Coronary artery (tissue), 2 donors: ENCODE measurements at regions not wholly inside any gene's neighbourhood (a gene's known extent, or its start where the extent isn't known, plus 50 kb on each side); places are given as distances from the start of the nearest gene placed in this dataset.

Source experiments
- DNase-seq: peaks from one replicate; pipeline ENCODE4 v3.0.0-alpha.2; 2017; ENCODE audit warnings: low spot score
- H3K27ac ChIP-seq, 2 donors: fragments of 200-600 bp; sonication (generic); one replicate each; pipeline ENCODE4 v1.5.1; 2016 to 2019
- H3K4me3 ChIP-seq: fragments of 200-600 bp; sonication (generic); 2 replicates; pipeline ENCODE4 v1.5.1; 2016; ENCODE audit warnings: mild to moderate bottlenecking, moderate library complexity
- CTCF ChIP-seq: fragments of 200-600 bp; sonication (generic); IDR thresholded peaks from one replicate; pipeline ENCODE4 v1.5.1; 2019; ENCODE audit warnings: antibody characterized with exemption

DNA sequence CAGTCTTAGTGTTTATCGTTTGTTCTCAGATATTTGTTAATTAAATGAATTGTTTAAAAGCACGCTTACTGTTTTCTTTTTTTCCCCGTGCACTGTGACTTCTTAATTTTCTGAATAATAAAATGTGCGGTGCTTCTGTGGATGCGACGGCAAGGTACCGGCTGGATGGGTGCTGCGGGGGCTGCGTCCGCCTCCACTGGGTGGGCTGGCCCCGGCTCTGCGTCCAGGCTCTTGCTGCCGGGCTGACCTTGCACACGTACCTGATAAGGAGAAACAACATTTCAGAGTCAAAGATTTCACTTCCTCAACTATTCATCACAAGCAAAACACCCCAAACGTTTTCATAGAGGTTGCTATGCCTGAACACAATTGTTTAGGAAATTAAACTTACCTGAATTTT, 404.0 kb upstream of the IRX1 start:
- DNase-seq = no peak
- TF ChIP-seq CTCF = no peak
- Histone ChIP-seq H3K27ac (no peak overlapping the region), H3K4me3 (no peak overlapping the region)

DNA sequence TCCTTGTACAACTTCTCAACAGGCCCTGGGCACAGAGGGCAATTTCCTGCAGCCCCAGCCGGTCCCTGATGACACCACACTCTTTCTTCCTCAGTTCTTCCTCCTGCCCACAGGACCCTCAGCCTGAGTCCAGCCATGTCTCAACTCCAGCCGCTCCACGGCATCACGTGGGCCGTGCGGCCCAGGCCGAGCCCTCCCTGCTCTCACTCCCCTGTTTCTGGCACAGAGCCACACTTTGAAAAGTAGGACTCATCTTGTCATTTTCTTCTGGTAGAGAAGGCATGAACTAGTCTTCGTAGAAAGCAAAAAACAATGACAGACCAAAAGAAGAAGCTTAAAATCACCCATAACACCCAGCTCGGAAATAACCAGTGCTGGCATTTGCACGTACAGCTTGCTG, 404.7 kb upstream of the IRX1 start:
- DNase-seq = no peak
- Histone ChIP-seq H3K4me3 (no peak overlapping the region), H3K27ac (no peak overlapping the region)
- no peak for TF ChIP-seq CTCF

- no peak overlapping the region for H3K4me3 ChIP-seq
- DNase-seq = no peak
- no peak overlapping the region for H3K27ac ChIP-seq
- TF ChIP-seq CTCF = no peak
These were observed 405.2 kb upstream of the IRX1 start for GRCh38 chr5:3190433-3190832.

DNA sequence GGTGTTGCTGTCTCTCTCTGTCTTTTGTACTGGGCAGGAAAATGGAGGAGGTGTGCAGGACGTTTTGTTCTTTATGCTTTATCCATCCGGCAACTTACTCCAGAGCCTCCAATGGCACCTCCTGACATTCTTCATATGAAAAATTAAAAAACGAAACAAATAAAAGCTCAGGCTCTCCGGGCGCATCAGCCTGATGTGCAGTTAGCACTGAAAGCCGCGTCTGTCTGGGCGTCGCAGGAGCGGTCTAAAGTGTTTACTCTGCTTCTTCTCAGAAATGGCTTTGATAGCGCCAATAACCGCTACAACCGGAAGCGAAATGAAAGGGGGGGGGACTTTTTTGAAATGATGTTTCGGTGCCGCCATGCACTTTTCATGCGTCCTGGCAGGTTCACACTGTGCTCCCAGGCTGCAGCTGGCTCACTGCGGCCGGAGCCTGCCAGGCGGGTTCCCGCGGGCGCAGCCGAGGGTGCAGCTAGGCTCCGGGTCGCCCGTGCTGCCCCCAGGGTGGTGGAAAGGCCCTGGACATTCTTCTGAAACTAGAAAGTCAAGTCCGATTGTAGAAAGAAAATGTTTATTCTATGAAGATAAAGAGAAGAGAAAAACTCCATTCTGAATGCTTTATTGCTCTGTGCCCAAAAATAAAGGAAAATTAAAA, 407.7 kb upstream of the IRX1 start:
- TF ChIP-seq CTCF = no peak
- DNase-seq = no peak
- no peak overlapping the region for H3K4me3 ChIP-seq
- H3K27ac ChIP-seq = no peak overlapping the region

DNA sequence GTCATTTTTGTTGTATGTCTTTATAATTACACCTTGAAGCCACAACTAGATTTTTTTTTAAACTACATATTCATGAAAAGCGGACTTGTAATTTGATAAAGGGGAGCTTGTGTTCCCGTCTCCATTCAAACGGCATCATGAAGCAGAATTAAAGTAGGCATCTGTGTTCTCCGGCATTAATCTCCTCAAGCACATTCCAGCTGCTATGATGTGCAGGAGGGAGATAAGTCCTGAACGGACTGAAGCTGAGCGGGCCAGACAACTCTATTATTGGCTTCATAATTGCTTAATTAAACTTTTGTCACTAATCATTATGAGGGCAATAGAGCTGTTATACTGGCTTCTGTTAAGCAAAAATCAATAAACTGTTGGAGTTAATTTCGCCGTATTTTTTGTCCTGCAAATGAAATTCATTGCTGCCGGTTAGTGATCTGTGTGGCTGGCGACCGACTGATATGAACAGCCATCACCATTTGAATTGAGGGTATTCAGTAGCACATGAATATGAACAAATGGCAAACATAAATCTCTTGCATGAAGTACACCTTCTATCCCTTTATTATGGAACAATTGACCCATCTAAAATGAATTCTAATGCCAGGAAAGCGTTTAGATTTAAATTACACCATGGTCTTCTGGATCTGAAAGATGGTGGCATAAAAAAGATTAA, 408.8 kb upstream of the IRX1 start:
- Histone ChIP-seq H3K4me3 (no peak overlapping the region), H3K27ac (no peak overlapping the region)
- DNase-seq = no peak
- no peak for TF ChIP-seq CTCF

- no peak for TF ChIP-seq CTCF
- no peak overlapping the region for H3K4me3 ChIP-seq
- no peak for DNase-seq
- H3K27ac ChIP-seq = no peak overlapping the region
These were observed 409.5 kb upstream of the IRX1 start for GRCh38 chr5:3186156-3186555.

DNA sequence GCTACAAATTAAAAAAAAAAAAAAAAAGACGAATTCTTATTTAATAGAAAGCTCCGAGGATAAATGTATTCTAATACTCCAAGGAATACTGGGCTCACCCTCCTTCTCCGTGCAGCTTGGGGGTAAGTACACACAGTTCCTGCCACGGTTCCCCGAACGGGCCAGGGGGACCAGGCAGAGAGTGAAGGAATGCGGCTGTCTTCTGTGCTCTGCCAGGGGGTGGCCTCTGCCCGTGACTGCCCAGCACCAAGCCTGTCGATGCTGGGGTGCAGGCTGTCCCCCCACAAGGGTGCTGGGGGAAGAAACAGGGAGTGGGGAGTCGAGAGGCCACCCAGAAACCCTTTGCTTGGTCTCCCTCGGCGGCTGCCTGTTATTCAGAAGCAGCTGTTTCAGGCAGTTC, 410.1 kb upstream of the IRX1 start:
- H3K27ac ChIP-seq = no peak overlapping the region
- DNase-seq = no peak
- no peak overlapping the region for H3K4me3 ChIP-seq
- TF ChIP-seq CTCF = no peak
